Stromal cell of bone marrow (primary cell): ENCODE measurements at regions not wholly inside any gene's neighbourhood (a gene's known extent, or its start where the extent isn't known, plus 50 kb on each side); places are given as distances from the start of the nearest gene placed in this dataset.

Experiments
- DNase-seq: peaks from one replicate; pipeline ENCODE4 v3.0.0-alpha.2; 2012; ENCODE audit warnings: low read depth

GRCh38 chr20:52490711-52491430 lies 299.3 kb upstream of the ZFP64 start:
- peak; percentile 46 for DNase-seq

GRCh38 chr20:52484438-52484837 lies 292.9 kb upstream of the ZFP64 start:
- peak; percentile 20 for DNase-seq

GRCh38 chr20:52483382-52483781 lies 291.8 kb upstream of the ZFP64 start:
- no peak for DNase-seq

- DNase-seq = no peak
These were observed 290.5 kb upstream of the ZFP64 start for GRCh38 chr20:52482044-52482443.

GRCh38 chr20:52481443-52481842 lies 289.9 kb upstream of the ZFP64 start:
- DNase-seq = no peak

GRCh38 chr20:52476074-52476750 lies 284.6 kb upstream of the ZFP64 start:
- no peak for DNase-seq

GRCh38 chr20:52473186-52473585 lies 281.6 kb upstream of the ZFP64 start:
- DNase-seq = no peak

- DNase-seq = no peak
These were observed 279.0 kb upstream of the ZFP64 start for GRCh38 chr20:52470561-52470960.

GRCh38 chr20:52469128-52469527 lies 277.5 kb upstream of the ZFP64 start:
- DNase-seq = no peak

- DNase-seq = no peak
These were observed 274.4 kb upstream of the ZFP64 start for GRCh38 chr20:52465991-52466390.

GRCh38 chr20:52461582-52461981 lies 270.0 kb upstream of the ZFP64 start:
- DNase-seq = no peak

GRCh38 chr20:52459150-52459549 lies 267.6 kb upstream of the ZFP64 start:
- DNase-seq = no peak

- DNase-seq = peak; percentile 58
These were observed 266.2 kb upstream of the ZFP64 start for GRCh38 chr20:52457826-52458225.

GRCh38 chr20:52454660-52455059 lies 263.1 kb upstream of the ZFP64 start:
- DNase-seq = peak; percentile 75

GRCh38 chr20:52448513-52449232 lies 257.1 kb upstream of the ZFP64 start:
- DNase-seq = no peak

GRCh38 chr20:52447225-52447551 lies 255.6 kb upstream of the ZFP64 start:
- DNase-seq = no peak

GRCh38 chr20:52446421-52447224 lies 255.0 kb upstream of the ZFP64 start:
- DNase-seq = no peak

- DNase-seq = no peak
These were observed 252.9 kb upstream of the ZFP64 start for GRCh38 chr20:52444455-52444854.

- no peak for DNase-seq
These were observed 252.3 kb upstream of the ZFP64 start for GRCh38 chr20:52443874-52444273.

GRCh38 chr20:52441710-52442109 lies 250.1 kb upstream of the ZFP64 start:
- no peak for DNase-seq

- no peak for DNase-seq
These were observed 247.8 kb upstream of the ZFP64 start for GRCh38 chr20:52439375-52439774.

- DNase-seq = no peak
These were observed 246.9 kb upstream of the ZFP64 start for GRCh38 chr20:52438326-52438963.
